ENCODE measurements at regions not wholly inside any gene's neighbourhood (a gene's known extent, or its start where the extent isn't known, plus 50 kb on each side); places are given as distances from the start of the nearest gene placed in this dataset.

- TF ChIP-seq CTCF (IDR thresholded peaks at IDR 0.05 in 2 of 3, conservative IDR thresholded peaks at IDR 0.05 in 1 of 3; ENCODE audit: control insufficient read depth in 2 of 3, extremely low read depth in 1 of 3, insufficient read depth in 1 of 3, low read depth in 3 of 3, low read length in 3 of 3) (no peak), NFYA (IDR thresholded peaks at IDR 0.05; ENCODE audit: borderline replicate concordance, low read depth, low read length) (no peak), ESRRA (IDR thresholded peaks at IDR 0.05; ENCODE audit: low read length) (no peak), POLR2AphosphoS5 (IDR thresholded peaks at IDR 0.05; ENCODE audit: low read length) (no peak), EP300 (IDR thresholded peaks at IDR 0.05; ENCODE audit: borderline replicate concordance in 1 of 2, control insufficient read depth in 1 of 2, low read depth in 2 of 2, low read length in 2 of 2) (no peak), MYC (IDR thresholded peaks at IDR 0.05; ENCODE audit: insufficient read depth, insufficient read length, insufficient replicate concordance, low read length, severe bottlenecking) (no peak), SMC3 (IDR thresholded peaks at IDR 0.05; ENCODE audit: borderline replicate concordance, low read length) (no peak), NR2C1 (IDR thresholded peaks at IDR 0.05) (no peak), YY1 (IDR thresholded peaks at IDR 0.05; ENCODE audit: low read depth, low read length) (no peak), PBX3 (IDR thresholded peaks at IDR 0.05; ENCODE audit: insufficient replicate concordance, low read depth, low read length) (no peak)
Measured at GRCh38 chr13:74794147-74794546, 659.9 kb upstream of the KLF12 start.
